ENCODE measurements at regions not wholly inside any gene's neighbourhood (a gene's known extent, or its start where the extent isn't known, plus 50 kb on each side); places are given as distances from the start of the nearest gene placed in this dataset.

DNA sequence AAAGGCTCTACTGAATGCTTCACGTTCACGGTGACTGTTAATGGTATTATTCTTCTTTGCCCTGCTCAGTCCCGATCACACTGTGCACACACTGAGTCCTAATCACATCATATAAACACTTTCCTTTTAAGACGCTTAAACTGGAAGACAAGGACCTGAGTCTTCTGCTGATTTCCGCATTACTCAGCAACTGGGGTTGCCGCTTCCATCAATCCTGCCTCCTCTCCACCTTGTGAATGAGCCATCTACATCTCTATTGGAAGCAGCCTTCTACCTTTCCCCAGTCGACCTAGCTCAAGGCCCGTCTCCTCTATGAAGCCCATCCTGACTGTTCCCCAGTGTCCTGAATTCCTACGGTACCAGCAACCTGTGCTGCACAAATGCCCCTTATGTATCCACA, 104.7 kb downstream of the NCOR2 start:
- no peak overlapping the region for H3K23ac ChIP-seq (ENCODE audit: low read length)
- no peak overlapping the region for H3K4me2 ChIP-seq (ENCODE audit: low read length)
- H2BK120ac ChIP-seq (ENCODE audit: low read depth, low read length), result no peak overlapping the region
- H4K5ac ChIP-seq (ENCODE audit: low read length), result no peak overlapping the region
- no peak overlapping the region for H3K4me3 ChIP-seq (ENCODE audit: low read length)
- H3K56ac ChIP-seq (ENCODE audit: low read length), result no peak overlapping the region
- H3K27me3 ChIP-seq (ENCODE audit: insufficient read depth, low read length, poor library complexity), result no peaks in the 10 kb centered on the region
- H3K4me1 ChIP-seq (ENCODE audit: control insufficient read depth, low read depth, low read length), result no peaks in the 10 kb centered on the region
- H4K8ac ChIP-seq (ENCODE audit: low read depth, low read length), result no peak overlapping the region
- H3K79me2 ChIP-seq (ENCODE audit: control insufficient read depth, insufficient read depth, low read length), result peaks cover 3% of the 10 kb centered on the region
- H2BK15ac ChIP-seq (replicated peaks; ENCODE audit: low read depth), result no peak overlapping the region
- no peak overlapping the region for H2AK5ac ChIP-seq (ENCODE audit: low read length)
- no peak overlapping the region for H2BK5ac ChIP-seq (ENCODE audit: low read length)
- no peak overlapping the region for H3K9ac ChIP-seq (ENCODE audit: low read length)
- peaks cover 12% of the 10 kb centered on the region for H3K79me1 ChIP-seq (ENCODE audit: low read length)
- H3K36me3 ChIP-seq (ENCODE audit: control insufficient read depth, insufficient read depth, low read length), result peaks cover 10% of the 10 kb centered on the region
- WGBS (ENCODE audit: extremely low coverage, insufficient coverage, low lambda C conversion rate), result no CpG with 5 or more reads among the region's 9 CpGs
- H3K18ac ChIP-seq (ENCODE audit: low read length), result no peak overlapping the region
- H3K4ac ChIP-seq (ENCODE audit: low read depth, low read length), result no peak overlapping the region
- DNase-seq, result no peak
- no peak overlapping the region for H3K27ac ChIP-seq (ENCODE audit: low read depth, low read length)

DNA sequence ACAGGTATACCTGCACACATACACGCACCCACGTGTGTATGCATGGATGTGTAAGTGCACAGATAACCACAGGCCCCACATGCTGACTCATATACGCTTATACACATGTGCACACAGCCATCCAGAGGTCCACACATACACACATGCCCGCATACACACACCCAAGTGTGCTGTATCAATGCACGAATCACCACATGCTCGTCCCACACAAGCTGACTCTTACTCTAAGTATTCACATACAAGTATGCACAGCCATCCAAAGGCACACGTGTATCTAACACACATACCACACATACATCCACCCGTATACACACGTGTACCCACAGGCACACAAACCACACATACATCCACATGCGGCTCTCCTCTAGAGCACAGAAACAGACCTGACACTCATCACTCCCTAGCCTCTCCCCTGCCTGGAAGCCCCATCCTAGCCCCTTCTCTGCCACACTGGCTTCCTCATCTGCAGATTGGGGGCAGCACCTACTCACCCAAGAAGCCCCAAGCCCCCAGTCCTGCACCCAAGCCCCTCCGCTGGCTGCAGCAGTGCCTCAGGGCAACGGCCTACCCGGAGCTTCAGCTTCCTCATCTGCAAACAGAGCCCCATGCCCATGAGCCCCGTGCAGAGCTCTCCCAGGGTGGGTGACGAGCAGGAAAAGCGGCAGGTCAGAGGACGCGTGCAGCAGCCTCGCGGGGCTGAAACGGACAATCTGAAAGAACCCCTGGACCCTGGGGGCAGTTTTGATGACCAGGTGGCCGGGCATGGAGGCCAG, 105.4 kb downstream of the NCOR2 start:
- Histone ChIP-seq H3K18ac (ENCODE audit: low read length) (no peak overlapping the region), H4K5ac (ENCODE audit: low read length) (no peak overlapping the region), H2AK5ac (ENCODE audit: low read length) (no peak overlapping the region), H3K27ac (ENCODE audit: low read depth, low read length) (no peak overlapping the region), H3K4ac (ENCODE audit: low read depth, low read length) (no peak overlapping the region), H2BK120ac (ENCODE audit: low read depth, low read length) (no peak overlapping the region), H3K4me3 (ENCODE audit: low read length) (no peak overlapping the region), H3K56ac (ENCODE audit: low read length) (no peak overlapping the region), H2BK5ac (ENCODE audit: low read length) (no peak overlapping the region), H3K4me1 (ENCODE audit: control insufficient read depth, low read depth, low read length) (no peaks in the 10 kb centered on the region), H4K8ac (ENCODE audit: low read depth, low read length) (no peak overlapping the region), H3K79me1 (ENCODE audit: low read length) (peaks cover 11% of the 10 kb centered on the region), H3K27me3 (ENCODE audit: insufficient read depth, low read length, poor library complexity) (no peaks in the 10 kb centered on the region), H3K79me2 (ENCODE audit: control insufficient read depth, insufficient read depth, low read length) (peaks cover 3% of the 10 kb centered on the region), H3K4me2 (ENCODE audit: low read length) (no peak overlapping the region), H3K36me3 (ENCODE audit: control insufficient read depth, insufficient read depth, low read length) (peaks cover 10% of the 10 kb centered on the region), H3K23ac (ENCODE audit: low read length) (no peak overlapping the region), H3K9ac (ENCODE audit: low read length) (no peak overlapping the region), H2BK15ac (replicated peaks; ENCODE audit: low read depth) (no peak overlapping the region)
- no CpG with 5 or more reads among the region's 22 CpGs for WGBS (ENCODE audit: extremely low coverage, insufficient coverage, low lambda C conversion rate)
- no peak for DNase-seq

DNA sequence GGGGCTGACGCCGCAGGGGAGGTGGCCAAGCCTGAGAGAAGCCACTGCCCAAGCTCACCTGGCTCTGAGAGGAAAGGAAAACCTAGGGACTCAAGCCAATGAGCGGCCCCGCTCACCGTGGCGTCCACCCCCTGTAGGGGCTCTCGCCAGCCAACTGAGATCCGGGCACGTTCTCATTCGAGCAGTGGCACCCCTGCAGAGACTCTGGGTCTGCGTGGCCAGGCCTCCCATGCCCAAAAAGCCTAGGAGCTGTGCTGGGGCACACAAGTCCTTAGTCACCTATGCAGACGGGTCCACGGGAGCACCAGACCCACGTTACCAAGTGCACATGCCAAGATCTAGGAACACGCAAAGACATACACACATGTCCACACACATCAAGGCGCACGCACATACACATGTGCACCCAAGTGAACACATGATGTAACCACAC, 106.2 kb downstream of the NCOR2 start:
- Histone ChIP-seq H4K5ac (ENCODE audit: low read length) (no peak overlapping the region), H3K4me2 (ENCODE audit: low read length) (no peak overlapping the region), H3K23ac (ENCODE audit: low read length) (no peak overlapping the region), H3K4me3 (ENCODE audit: low read length) (no peak overlapping the region), H3K79me2 (ENCODE audit: control insufficient read depth, insufficient read depth, low read length) (peaks cover 3% of the 10 kb centered on the region), H3K27me3 (ENCODE audit: insufficient read depth, low read length, poor library complexity) (no peaks in the 10 kb centered on the region), H3K27ac (ENCODE audit: low read depth, low read length) (no peak overlapping the region), H3K4me1 (ENCODE audit: control insufficient read depth, low read depth, low read length) (no peaks in the 10 kb centered on the region), H2BK5ac (ENCODE audit: low read length) (no peak overlapping the region), H3K56ac (ENCODE audit: low read length) (no peak overlapping the region), H4K8ac (ENCODE audit: low read depth, low read length) (no peak overlapping the region), H2AK5ac (ENCODE audit: low read length) (no peak overlapping the region), H2BK120ac (ENCODE audit: low read depth, low read length) (no peak overlapping the region), H3K36me3 (ENCODE audit: control insufficient read depth, insufficient read depth, low read length) (peaks cover 11% of the 10 kb centered on the region), H3K4ac (ENCODE audit: low read depth, low read length) (no peak overlapping the region), H3K79me1 (ENCODE audit: low read length) (peaks cover 11% of the 10 kb centered on the region), H3K9ac (ENCODE audit: low read length) (no peak overlapping the region), H3K18ac (ENCODE audit: low read length) (no peak overlapping the region), H2BK15ac (replicated peaks; ENCODE audit: low read depth) (no peak overlapping the region)
- DNase-seq, result no peak
- no CpG with 5 or more reads among the region's 17 CpGs for WGBS (ENCODE audit: extremely low coverage, insufficient coverage, low lambda C conversion rate)

DNA sequence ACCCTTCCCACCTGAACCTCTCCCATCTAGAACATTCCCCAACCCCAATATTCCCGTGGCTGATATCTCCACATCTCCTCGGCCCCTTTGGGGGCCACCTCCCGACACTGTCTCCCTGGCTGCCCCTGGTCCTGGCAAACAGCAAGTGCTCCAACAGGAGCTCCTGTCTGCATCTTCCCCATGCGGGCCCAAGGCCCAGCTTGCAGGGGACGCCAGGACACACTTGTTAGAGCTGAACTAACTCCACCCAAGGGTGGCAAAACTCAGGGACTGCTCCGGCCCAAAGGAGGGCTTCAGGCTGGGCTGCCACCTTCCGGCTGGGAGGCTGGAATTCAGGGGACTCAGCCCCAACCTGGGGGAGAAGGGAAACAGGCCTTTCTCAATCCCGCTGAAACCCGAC, 106.6 kb downstream of the NCOR2 start:
- Histone ChIP-seq H3K23ac (ENCODE audit: low read length) (no peak overlapping the region), H3K18ac (ENCODE audit: low read length) (no peak overlapping the region), H3K27me3 (ENCODE audit: insufficient read depth, low read length, poor library complexity) (no peaks in the 10 kb centered on the region), H3K4me2 (ENCODE audit: low read length) (no peak overlapping the region), H3K9ac (ENCODE audit: low read length) (no peak overlapping the region), H3K36me3 (ENCODE audit: control insufficient read depth, insufficient read depth, low read length) (peaks cover 13% of the 10 kb centered on the region), H3K4me1 (ENCODE audit: control insufficient read depth, low read depth, low read length) (no peaks in the 10 kb centered on the region), H3K56ac (ENCODE audit: low read length) (no peak overlapping the region), H3K27ac (ENCODE audit: low read depth, low read length) (no peak overlapping the region), H2BK15ac (replicated peaks; ENCODE audit: low read depth) (no peak overlapping the region), H3K4me3 (ENCODE audit: low read length) (no peak overlapping the region), H3K79me2 (ENCODE audit: control insufficient read depth, insufficient read depth, low read length) (peaks cover 3% of the 10 kb centered on the region), H4K8ac (ENCODE audit: low read depth, low read length) (no peak overlapping the region), H3K79me1 (ENCODE audit: low read length) (peaks cover 10% of the 10 kb centered on the region), H3K4ac (ENCODE audit: low read depth, low read length) (no peak overlapping the region), H2BK120ac (ENCODE audit: low read depth, low read length) (no peak overlapping the region), H4K5ac (ENCODE audit: low read length) (no peak overlapping the region), H2AK5ac (ENCODE audit: low read length) (no peak overlapping the region), H2BK5ac (ENCODE audit: low read length) (no peak overlapping the region)
- DNase-seq, result no peak
- WGBS (ENCODE audit: extremely low coverage, insufficient coverage, low lambda C conversion rate), result no CpG with 5 or more reads among the region's 9 CpGs

DNA sequence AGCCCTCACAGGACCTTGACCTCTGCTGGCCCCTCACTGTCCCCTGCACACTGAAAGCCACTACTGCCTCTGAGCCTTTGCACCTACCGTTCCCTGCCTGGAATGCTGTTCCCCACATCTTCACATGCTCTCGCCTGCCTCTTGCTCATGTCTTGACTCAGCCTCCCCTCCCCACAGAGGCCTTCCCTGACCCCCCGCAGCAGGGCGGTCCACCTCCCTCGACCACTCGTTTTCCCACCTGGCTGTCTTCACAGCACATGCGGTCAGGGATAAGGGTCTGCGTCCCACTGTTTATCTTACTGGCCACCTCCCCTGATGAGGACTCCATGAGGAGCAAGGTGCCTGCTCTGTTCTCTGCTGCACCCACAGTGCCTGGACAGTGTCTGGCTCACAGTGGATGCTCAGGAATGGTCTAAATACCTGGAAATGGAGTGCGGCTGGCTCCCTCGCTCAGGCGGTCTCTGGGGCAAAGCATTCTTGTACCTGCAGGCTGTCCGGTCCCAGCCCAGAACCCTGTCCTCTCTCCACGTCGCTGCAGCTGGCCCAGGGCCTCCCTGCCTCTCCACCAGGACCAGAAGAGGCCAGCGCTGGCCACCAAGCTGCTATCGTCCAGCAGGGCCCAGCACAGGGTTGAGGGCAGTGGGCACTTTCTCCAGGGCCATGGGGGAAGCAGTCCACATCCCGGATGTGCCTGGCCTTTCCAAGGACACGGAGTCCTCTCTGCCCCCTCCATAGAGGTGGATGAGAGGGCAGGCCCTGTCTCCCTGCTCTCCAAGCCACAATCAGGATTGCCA, 107.4 kb downstream of the NCOR2 start:
- Histone ChIP-seq H3K56ac (ENCODE audit: low read length) (no peak overlapping the region), H3K4me2 (ENCODE audit: low read length) (no peak overlapping the region), H3K27ac (ENCODE audit: low read depth, low read length) (no peak overlapping the region), H4K8ac (ENCODE audit: low read depth, low read length) (no peak overlapping the region), H2BK120ac (ENCODE audit: low read depth, low read length) (no peak overlapping the region), H3K79me2 (ENCODE audit: control insufficient read depth, insufficient read depth, low read length) (peaks cover 3% of the 10 kb centered on the region), H3K23ac (ENCODE audit: low read length) (no peak overlapping the region), H3K4ac (ENCODE audit: low read depth, low read length) (no peak overlapping the region), H3K18ac (ENCODE audit: low read length) (no peak overlapping the region), H3K36me3 (ENCODE audit: control insufficient read depth, insufficient read depth, low read length) (peaks cover 10% of the 10 kb centered on the region), H3K4me3 (ENCODE audit: low read length) (no peak overlapping the region), H3K4me1 (ENCODE audit: control insufficient read depth, low read depth, low read length) (no peaks in the 10 kb centered on the region), H2AK5ac (ENCODE audit: low read length) (no peak overlapping the region), H3K27me3 (ENCODE audit: insufficient read depth, low read length, poor library complexity) (no peaks in the 10 kb centered on the region), H2BK15ac (replicated peaks; ENCODE audit: low read depth) (no peak overlapping the region), H4K5ac (ENCODE audit: low read length) (no peak overlapping the region), H2BK5ac (ENCODE audit: low read length) (no peak overlapping the region), H3K79me1 (ENCODE audit: low read length) (peaks cover 9% of the 10 kb centered on the region), H3K9ac (ENCODE audit: low read length) (no peak overlapping the region)
- no CpG with 5 or more reads among the region's 18 CpGs for WGBS (ENCODE audit: extremely low coverage, insufficient coverage, low lambda C conversion rate)
- DNase-seq, result no peak

All from mesendoderm (in vitro differentiated cells).